Panc1 (cell line): ENCODE measurements at regions not wholly inside any gene's neighbourhood (a gene's known extent, or its start where the extent isn't known, plus 50 kb on each side); places are given as distances from the start of the nearest gene placed in this dataset.

Experiments
- ATAC-seq: fragments of 200-7000 bp; cut with Tn5 transposase; 2 replicates; pipeline ENCODE4 v1.9.1; 2020; ENCODE audit warnings: mild to moderate bottlenecking, moderate library complexity
- BruUV-seq: library from RNA; stranded (reverse); fragments of 400-500 nt; replicated peaks from 2 replicates; lab custom pipeline; 2021; lab: Mats Ljungman, UMichigan
- CTCF ChIA-PET: fragments of 300-600 bp; sonication (Branson Sonifier 250); formaldehyde crosslinking; loops from one replicate; lab custom pipeline; 2022; ENCODE audit warnings: antibody characterized with exemption; lab: Charles Lee
- POLR2A ChIA-PET: fragments of 300-600 bp; sonication (Branson Sonifier 250); formaldehyde crosslinking; loops from one replicate; lab custom pipeline; 2022; ENCODE audit warnings: antibody characterized with exemption; lab: Charles Lee
- DNase-seq: peaks from one replicate; pipeline ENCODE4 v3.0.0-alpha.2; 2010; ENCODE audit warnings: low read depth, low spot score
- H3K27ac ChIP-seq: 2 replicates; pipeline ENCODE4 v1.5.1; 2011; ENCODE audit warnings: mild to moderate bottlenecking, low read length, inconsistent platforms
- H3K27me3 ChIP-seq: fragments of 200-500 bp; sonication (Bioruptor generic); 2 replicates; pipeline ENCODE4 v1.6.0; 2014; ENCODE audit warnings: low read length, inconsistent platforms; ENCODE audit not compliant: control insufficient read depth, insufficient read depth
- H3K36me3 ChIP-seq: fragments of 200-500 bp; sonication (Bioruptor generic); 2 replicates; pipeline ENCODE4 v1.5.1; 2014; ENCODE audit warnings: inconsistent platforms, mild to moderate bottlenecking, low read length, moderate library complexity; ENCODE audit not compliant: control insufficient read depth, insufficient read depth
- H3K4me1 ChIP-seq: 2 replicates; pipeline ENCODE4 v1.5.1; 2011; ENCODE audit warnings: inconsistent platforms, mild to moderate bottlenecking, low read length, moderate library complexity; ENCODE audit not compliant: control insufficient read depth, insufficient read depth
- H3K4me3 ChIP-seq, 2 experiments: 2 replicates each; pipeline ENCODE4 v1.5.1; 2011 to 2012; ENCODE audit warnings: low read depth in 2 of 2, low read length in 2 of 2, mild to moderate bottlenecking in 2 of 2, inconsistent platforms in 1 of 2, moderate library complexity in 1 of 2
- H3K9me3 ChIP-seq: fragments of 200-500 bp; sonication (Bioruptor generic); 2 replicates; pipeline ENCODE4 v1.5.1; 2014; ENCODE audit warnings: low read depth, mild to moderate bottlenecking, inconsistent platforms, low read length, moderate library complexity; ENCODE audit not compliant: control insufficient read depth, insufficient read depth
- POLR2AphosphoS5 ChIP-seq: IDR thresholded peaks from 2 replicates; pipeline ENCODE4 v1.6.1; 2012; ENCODE audit warnings: mild to moderate bottlenecking, low read depth, low read length, moderate library complexity
- SIN3A ChIP-seq: IDR thresholded peaks from 2 replicates; pipeline ENCODE4 v1.6.1; 2012; ENCODE audit warnings: low read depth, mild to moderate bottlenecking, low read length, moderate library complexity, borderline replicate concordance; ENCODE audit not compliant: insufficient read depth
- TCF7L2 ChIP-seq: IDR thresholded peaks from 2 replicates; pipeline ENCODE4 v1.6.1; 2011; ENCODE audit warnings: mild to moderate bottlenecking, low read depth, low read length, inconsistent platforms
- in situ Hi-C: cut with HindIII; loops from 2 replicates; pipeline ENCODE4 v1.10.0; 2016; ENCODE audit warnings: low sequenced_read_pairs, low pct_unique_long_range_greater_than_20kb
- intact Hi-C: fragments of 100-400 bp; cut with micrococcal nuclease; formaldehyde crosslinking; loops from one replicate; pipeline ENCODE4 v1.10.0; 2022; ENCODE audit not compliant: unreplicated experiment
- TF ChIP-seq, protein P1 (sequence below), 2 experiments: IDR thresholded peaks; 2 replicates each; pipeline ENCODE4 v1.6.1; 2011 to 2012; ENCODE audit warnings: low read depth in 2 of 2, control low read depth in 1 of 2, low read length in 1 of 2, mild to moderate bottlenecking in 1 of 2, moderate library complexity in 1 of 2; ENCODE audit not compliant: insufficient read depth in 1 of 2
- TF ChIP-seq, protein P2 (sequence below): fragments of 450-650 bp; IDR thresholded peaks from 2 replicates; pipeline ENCODE4 v1.5.1; 2017; ENCODE audit warnings: mild to moderate bottlenecking

DNA sequence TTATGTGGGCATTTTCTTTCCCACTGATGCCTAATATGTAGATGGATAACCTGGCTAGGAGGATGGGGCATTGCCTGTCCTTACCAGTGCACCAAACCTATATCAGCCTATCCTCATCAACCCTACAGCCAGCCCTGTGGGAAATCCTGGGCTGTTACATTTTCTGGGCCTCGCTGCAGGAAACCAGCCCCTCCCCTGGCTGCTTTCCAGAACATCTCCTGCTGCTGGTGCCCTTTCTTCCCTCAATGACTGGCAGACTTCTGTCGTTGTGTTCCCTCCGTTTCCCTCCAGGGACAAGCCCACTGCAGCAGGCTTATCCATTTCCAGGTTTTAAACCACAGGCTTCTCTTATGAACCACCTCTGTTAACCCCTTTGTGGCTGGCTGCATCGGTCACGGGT lies 486.1 kb upstream of the COBL start:
- Histone ChIP-seq H3K36me3 (no peaks in the 10 kb centered on the region), H3K4me3 (no peak overlapping the region), H3K27me3 (no peaks in the 10 kb centered on the region), H3K9me3 (no peaks in the 10 kb centered on the region), H3K4me1 (no peaks in the 10 kb centered on the region), H3K27ac (no peak overlapping the region)
- ChIA-PET CTCF (no interaction called here), POLR2A (no interaction called here)
- no TSS peak for BruUV-seq
- TF ChIP-seq SIN3A = no peak
- TF ChIP-seq, protein P1, sequence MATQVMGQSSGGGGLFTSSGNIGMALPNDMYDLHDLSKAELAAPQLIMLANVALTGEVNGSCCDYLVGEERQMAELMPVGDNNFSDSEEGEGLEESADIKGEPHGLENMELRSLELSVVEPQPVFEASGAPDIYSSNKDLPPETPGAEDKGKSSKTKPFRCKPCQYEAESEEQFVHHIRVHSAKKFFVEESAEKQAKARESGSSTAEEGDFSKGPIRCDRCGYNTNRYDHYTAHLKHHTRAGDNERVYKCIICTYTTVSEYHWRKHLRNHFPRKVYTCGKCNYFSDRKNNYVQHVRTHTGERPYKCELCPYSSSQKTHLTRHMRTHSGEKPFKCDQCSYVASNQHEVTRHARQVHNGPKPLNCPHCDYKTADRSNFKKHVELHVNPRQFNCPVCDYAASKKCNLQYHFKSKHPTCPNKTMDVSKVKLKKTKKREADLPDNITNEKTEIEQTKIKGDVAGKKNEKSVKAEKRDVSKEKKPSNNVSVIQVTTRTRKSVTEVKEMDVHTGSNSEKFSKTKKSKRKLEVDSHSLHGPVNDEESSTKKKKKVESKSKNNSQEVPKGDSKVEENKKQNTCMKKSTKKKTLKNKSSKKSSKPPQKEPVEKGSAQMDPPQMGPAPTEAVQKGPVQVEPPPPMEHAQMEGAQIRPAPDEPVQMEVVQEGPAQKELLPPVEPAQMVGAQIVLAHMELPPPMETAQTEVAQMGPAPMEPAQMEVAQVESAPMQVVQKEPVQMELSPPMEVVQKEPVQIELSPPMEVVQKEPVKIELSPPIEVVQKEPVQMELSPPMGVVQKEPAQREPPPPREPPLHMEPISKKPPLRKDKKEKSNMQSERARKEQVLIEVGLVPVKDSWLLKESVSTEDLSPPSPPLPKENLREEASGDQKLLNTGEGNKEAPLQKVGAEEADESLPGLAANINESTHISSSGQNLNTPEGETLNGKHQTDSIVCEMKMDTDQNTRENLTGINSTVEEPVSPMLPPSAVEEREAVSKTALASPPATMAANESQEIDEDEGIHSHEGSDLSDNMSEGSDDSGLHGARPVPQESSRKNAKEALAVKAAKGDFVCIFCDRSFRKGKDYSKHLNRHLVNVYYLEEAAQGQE (IDR thresholded peaks at IDR 0.05; ENCODE audit: insufficient read depth in 1 of 2, low read depth in 2 of 2, low read length in 1 of 2) = no peak
- no peak for TF ChIP-seq POLR2AphosphoS5
- TF ChIP-seq TCF7L2 = no peak
- TF ChIP-seq, protein P2, sequence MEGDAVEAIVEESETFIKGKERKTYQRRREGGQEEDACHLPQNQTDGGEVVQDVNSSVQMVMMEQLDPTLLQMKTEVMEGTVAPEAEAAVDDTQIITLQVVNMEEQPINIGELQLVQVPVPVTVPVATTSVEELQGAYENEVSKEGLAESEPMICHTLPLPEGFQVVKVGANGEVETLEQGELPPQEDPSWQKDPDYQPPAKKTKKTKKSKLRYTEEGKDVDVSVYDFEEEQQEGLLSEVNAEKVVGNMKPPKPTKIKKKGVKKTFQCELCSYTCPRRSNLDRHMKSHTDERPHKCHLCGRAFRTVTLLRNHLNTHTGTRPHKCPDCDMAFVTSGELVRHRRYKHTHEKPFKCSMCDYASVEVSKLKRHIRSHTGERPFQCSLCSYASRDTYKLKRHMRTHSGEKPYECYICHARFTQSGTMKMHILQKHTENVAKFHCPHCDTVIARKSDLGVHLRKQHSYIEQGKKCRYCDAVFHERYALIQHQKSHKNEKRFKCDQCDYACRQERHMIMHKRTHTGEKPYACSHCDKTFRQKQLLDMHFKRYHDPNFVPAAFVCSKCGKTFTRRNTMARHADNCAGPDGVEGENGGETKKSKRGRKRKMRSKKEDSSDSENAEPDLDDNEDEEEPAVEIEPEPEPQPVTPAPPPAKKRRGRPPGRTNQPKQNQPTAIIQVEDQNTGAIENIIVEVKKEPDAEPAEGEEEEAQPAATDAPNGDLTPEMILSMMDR = no peak
- DNase-seq = no peak
- no peak for ATAC-seq
- intact Hi-C loops = no loop called here
- in situ Hi-C loops = no loop called here

DNA sequence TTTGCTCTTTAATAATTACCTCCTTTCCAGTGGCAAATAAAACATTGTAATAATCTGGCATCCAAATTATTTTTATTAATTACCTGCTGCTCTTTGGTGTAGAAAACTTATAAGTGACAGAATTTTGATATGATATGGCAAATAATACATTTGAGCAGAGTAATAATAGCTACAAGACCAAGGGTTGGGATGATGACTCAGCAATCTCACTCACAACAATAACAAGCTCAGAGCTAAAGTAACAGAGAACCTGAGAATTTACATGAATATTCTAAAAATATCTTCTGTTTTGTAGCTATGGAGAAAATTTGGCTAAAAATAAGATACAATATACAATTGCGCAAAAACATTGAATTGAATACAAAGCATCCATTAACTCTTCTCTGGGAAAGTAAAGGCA lies 480.8 kb upstream of the COBL start:
- Histone ChIP-seq H3K4me3 (no peak overlapping the region), H3K9me3 (no peaks in the 10 kb centered on the region), H3K4me1 (no peaks in the 10 kb centered on the region), H3K27me3 (no peaks in the 10 kb centered on the region), H3K36me3 (no peaks in the 10 kb centered on the region), H3K27ac (no peak overlapping the region)
- ChIA-PET CTCF (no interaction called here), POLR2A (interaction anchor here (0.7 kb wide), 1 partner anchor 515 kb away, joined by 4 read pairs; no protein-coding TSS in a partner anchor)
- ATAC-seq = no peak
- in situ Hi-C loops (no loop called here), intact Hi-C loops (no loop called here)
- no TSS peak for BruUV-seq
- no peak for TF ChIP-seq POLR2AphosphoS5
- TF ChIP-seq, protein P2 = no peak
- no peak for DNase-seq
